Liver (tissue), 8 donors: ENCODE measurements at regions not wholly inside any gene's neighbourhood (a gene's known extent, or its start where the extent isn't known, plus 50 kb on each side); places are given as distances from the start of the nearest gene placed in this dataset.

ENCODE experiments used
- DNase-seq: peaks from one replicate; pipeline ENCODE4 v3.0.0-alpha.2; 2017; ENCODE audit warnings: low spot score
- H3K27ac ChIP-seq, 2 donors: one replicate each; pipeline ENCODE4 v1.7.0; 2013; ENCODE audit warnings: inconsistent platforms in 2 of 2, low read length in 2 of 2, control low read depth in 1 of 2, low read depth in 1 of 2, mild to moderate bottlenecking in 1 of 2
- H3K27me3 ChIP-seq, 4 donors: one replicate each; pipeline versions ENCODE4 v1.6.1 to v1.7.0; 2013; ENCODE audit warnings: low read length in 3 of 4, inconsistent platforms in 1 of 4, mild to moderate bottlenecking in 1 of 4, moderate library complexity in 1 of 4; ENCODE audit not compliant: control insufficient read depth in 4 of 4, insufficient read depth in 4 of 4
- H3K36me3 ChIP-seq, 4 donors: one replicate each; pipeline versions ENCODE4 v1.6.1 to v1.7.0; 2013; ENCODE audit warnings: low read length in 3 of 4, mild to moderate bottlenecking in 3 of 4, low read depth in 1 of 4, moderate library complexity in 1 of 4; ENCODE audit not compliant: control insufficient read depth in 4 of 4, insufficient read depth in 3 of 4
- H3K4me1 ChIP-seq, 4 donors: one replicate each; pipeline versions ENCODE4 v1.6.1 to v1.7.0; 2013; ENCODE audit warnings: low read length in 3 of 4, mild to moderate bottlenecking in 3 of 4, moderate library complexity in 1 of 4; ENCODE audit not compliant: control insufficient read depth in 4 of 4, insufficient read depth in 4 of 4
- H3K4me3 ChIP-seq, 3 donors: one replicate each; pipeline versions ENCODE4 v1.6.1 to v1.7.0; 2013; ENCODE audit warnings: low read length in 3 of 3, control low read depth in 1 of 3, low read depth in 1 of 3, mild to moderate bottlenecking in 1 of 3
- H3K9ac ChIP-seq, 2 donors: one replicate each; pipeline ENCODE4 v1.7.0; 2013; ENCODE audit warnings: low read length in 2 of 2, mild to moderate bottlenecking in 2 of 2, moderate library complexity in 2 of 2, control low read depth in 1 of 2, low read depth in 1 of 2
- H3K9me3 ChIP-seq, 4 donors: one replicate each; pipeline versions ENCODE4 v1.6.1 to v1.7.0; 2013; ENCODE audit warnings: low read length in 3 of 4; ENCODE audit not compliant: control insufficient read depth in 4 of 4
- EGR1 ChIP-seq, 2 donors: IDR thresholded peaks; 2 replicates each; pipeline ENCODE4 v1.6.1; 2016 to 2018; ENCODE audit warnings: antibody characterized with exemption in 2 of 2, low read depth in 2 of 2
- FOXA1 ChIP-seq: IDR thresholded peaks from 2 replicates; pipeline ENCODE4 v1.6.1; 2016; ENCODE audit warnings: antibody characterized with exemption
- FOXA2 ChIP-seq: IDR thresholded peaks from 2 replicates; pipeline ENCODE4 v1.6.1; 2016; ENCODE audit warnings: antibody characterized with exemption
- GABPA ChIP-seq, 2 donors: IDR thresholded peaks in 1 of 2; conservative IDR thresholded peaks in 1 of 2; 2 replicates each; pipeline ENCODE4 v1.6.1; 2016; ENCODE audit warnings: antibody characterized with exemption in 2 of 2, mild to moderate bottlenecking in 1 of 2, moderate library complexity in 1 of 2
- HNF4A ChIP-seq, 2 donors: conservative IDR thresholded peaks; 2 replicates each; pipeline ENCODE4 v1.6.1; 2016; ENCODE audit warnings: antibody characterized with exemption in 2 of 2, mild to moderate bottlenecking in 2 of 2
- HNF4G ChIP-seq: IDR thresholded peaks from 2 replicates; pipeline ENCODE4 v1.6.1; 2016; ENCODE audit warnings: antibody characterized with exemption
- JUND ChIP-seq, 2 donors: IDR thresholded peaks; 2 replicates each; pipeline ENCODE4 v1.6.1; 2016; ENCODE audit warnings: antibody characterized with exemption in 2 of 2
- NR2F2 ChIP-seq: IDR thresholded peaks from 2 replicates; pipeline ENCODE4 v1.6.1; 2016; ENCODE audit warnings: antibody characterized with exemption
- RAD21 ChIP-seq, 2 donors: IDR thresholded peaks; 2 replicates each; pipeline ENCODE4 v1.6.1; 2016; ENCODE audit warnings: antibody characterized with exemption in 2 of 2, mild to moderate bottlenecking in 2 of 2
- RXRA ChIP-seq, 2 donors: IDR thresholded peaks; 2 replicates each; pipeline ENCODE4 v1.6.1; 2017 to 2018; ENCODE audit warnings: antibody characterized with exemption in 2 of 2, mild to moderate bottlenecking in 1 of 2
- SP1 ChIP-seq: IDR thresholded peaks from 2 replicates; pipeline ENCODE4 v1.6.1; 2018; ENCODE audit warnings: antibody characterized with exemption, mild to moderate bottlenecking
- TAF1 ChIP-seq: conservative IDR thresholded peaks from 2 replicates; pipeline ENCODE4 v1.6.1; 2016; ENCODE audit warnings: antibody characterized with exemption, mild to moderate bottlenecking
- YY1 ChIP-seq: IDR thresholded peaks from 2 replicates; pipeline ENCODE4 v1.6.1; 2016; ENCODE audit warnings: antibody characterized with exemption, mild to moderate bottlenecking
- WGBS: extraction: QIAGEN DNeasy Blood & Tissue Kit; methylation state at CpG from one replicate; pipeline ENCODE4 v1.1.7; 2013; 5-methylcytosine and 5-hydroxymethylcytosine counted together
- TF ChIP-seq, protein P1 (sequence below): IDR thresholded peaks from 2 replicates; pipeline ENCODE4 v1.6.1; 2016; ENCODE audit warnings: antibody characterized with exemption
- TF ChIP-seq, protein P2 (sequence below): IDR thresholded peaks from 2 replicates; pipeline ENCODE4 v1.6.1; 2016; ENCODE audit warnings: antibody characterized with exemption
- TF ChIP-seq, protein P3 (sequence below): IDR thresholded peaks from 2 replicates; pipeline ENCODE4 v1.6.1; 2016; ENCODE audit warnings: antibody characterized with exemption, mild to moderate bottlenecking
- TF ChIP-seq, protein P4 (sequence below): IDR thresholded peaks from 2 replicates; pipeline ENCODE4 v1.6.1; 2016; ENCODE audit warnings: antibody characterized with exemption
- TF ChIP-seq, protein P5 (sequence below): fragments of 150-350 bp; IDR thresholded peaks from 2 replicates; pipeline ENCODE4 v1.5.1; 2017; ENCODE audit warnings: improper control_type of control experiment, low read depth, low read length; ENCODE audit not compliant: missing input control
- donor health status: healthy.
- donor health status: healthy.
- donor health status: healthy.
- donor health status: healthy.
- donor health status: healthy.

DNA sequence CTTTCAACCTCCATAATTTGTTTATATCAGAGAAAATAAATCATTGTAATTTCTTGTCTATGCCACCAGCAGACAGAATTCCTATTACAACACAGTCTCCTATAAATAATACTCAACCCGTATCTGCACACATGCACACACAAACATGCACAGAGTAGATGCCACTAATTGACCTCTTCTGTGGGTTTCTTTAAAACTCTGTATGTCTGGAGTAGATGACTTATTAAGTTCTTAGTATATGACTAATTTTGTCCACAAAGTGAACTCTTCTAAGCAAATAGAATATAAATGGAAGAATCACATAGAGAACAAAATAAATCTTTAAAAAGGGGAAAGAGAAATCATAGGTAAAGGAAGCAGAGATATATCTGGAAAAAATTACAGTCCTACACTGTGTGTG is 452.3 kb downstream of the MTRR start:
- DNase-seq: no peak
- WGBS: 85% methylated on average over 1 of the region's 1 CpG
- H3K27me3 ChIP-seq: peaks cover 0 to 7% (median 0%) of the 10 kb centered on the region in 4 donors
- TF ChIP-seq, protein P1, sequence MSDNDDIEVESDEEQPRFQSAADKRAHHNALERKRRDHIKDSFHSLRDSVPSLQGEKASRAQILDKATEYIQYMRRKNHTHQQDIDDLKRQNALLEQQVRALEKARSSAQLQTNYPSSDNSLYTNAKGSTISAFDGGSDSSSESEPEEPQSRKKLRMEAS: no peak
- no peak for TF ChIP-seq FOXA2
- TF ChIP-seq, protein P2, sequence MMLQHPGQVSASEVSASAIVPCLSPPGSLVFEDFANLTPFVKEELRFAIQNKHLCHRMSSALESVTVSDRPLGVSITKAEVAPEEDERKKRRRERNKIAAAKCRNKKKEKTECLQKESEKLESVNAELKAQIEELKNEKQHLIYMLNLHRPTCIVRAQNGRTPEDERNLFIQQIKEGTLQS: no peak
- no peak for TF ChIP-seq GABPA (IDR thresholded peaks at IDR 0.05 in 1 of 2, conservative IDR thresholded peaks at IDR 0.05 in 1 of 2)
- no peak for TF ChIP-seq EGR1 (IDR thresholded peaks at IDR 0.05; ENCODE audit: low read depth in 2 of 2)
- H3K9ac ChIP-seq: no peak overlapping the region
- no peak overlapping the region for H3K27ac ChIP-seq
- H3K36me3 ChIP-seq: no peaks in the 10 kb centered on the region
- no peaks in the 10 kb centered on the region for H3K4me1 ChIP-seq
- H3K9me3 ChIP-seq: no peaks in the 10 kb centered on the region
- H3K4me3 ChIP-seq: no peak overlapping the region

DNA sequence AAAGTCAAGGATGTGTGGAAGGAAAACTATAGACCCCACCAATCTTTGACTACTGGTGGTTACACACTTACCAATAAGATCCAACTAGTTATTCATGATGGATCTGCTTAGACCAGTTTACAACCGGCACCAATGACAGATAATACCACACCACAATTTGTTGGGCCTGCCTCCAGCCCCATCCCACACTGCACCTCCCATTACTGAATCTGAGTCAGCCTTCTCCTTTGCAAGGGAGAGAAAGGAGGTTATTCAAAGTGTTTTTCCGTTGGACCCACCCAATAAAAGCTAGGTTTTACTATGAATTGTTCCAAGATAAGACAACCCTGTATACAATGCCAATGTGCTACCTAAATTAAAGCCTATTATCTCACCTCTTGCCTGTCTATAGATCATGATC is 453.5 kb downstream of the MTRR start:
- WGBS: 54% methylated on average over 2 of the region's 2 CpGs
- H3K4me3 ChIP-seq: no peak overlapping the region
- H3K27me3 ChIP-seq: peaks cover 0 to 4% (median 0%) of the 10 kb centered on the region in 4 donors
- TF ChIP-seq SP1 (no peak), EGR1 (IDR thresholded peaks at IDR 0.05; ENCODE audit: low read depth in 2 of 2) (no peak), HNF4G (no peak), HNF4A (conservative IDR thresholded peaks at IDR 0.05) (no peak), RAD21 (IDR thresholded peaks at IDR 0.05) (no peak), GABPA (IDR thresholded peaks at IDR 0.05 in 1 of 2, conservative IDR thresholded peaks at IDR 0.05 in 1 of 2) (no peak), FOXA2 (no peak), RXRA (IDR thresholded peaks at IDR 0.05) (no peak), FOXA1 (no peak), JUND (IDR thresholded peaks at IDR 0.05) (no peak), TAF1 (no peak), YY1 (no peak), NR2F2 (no peak)
- TF ChIP-seq, protein P3, sequence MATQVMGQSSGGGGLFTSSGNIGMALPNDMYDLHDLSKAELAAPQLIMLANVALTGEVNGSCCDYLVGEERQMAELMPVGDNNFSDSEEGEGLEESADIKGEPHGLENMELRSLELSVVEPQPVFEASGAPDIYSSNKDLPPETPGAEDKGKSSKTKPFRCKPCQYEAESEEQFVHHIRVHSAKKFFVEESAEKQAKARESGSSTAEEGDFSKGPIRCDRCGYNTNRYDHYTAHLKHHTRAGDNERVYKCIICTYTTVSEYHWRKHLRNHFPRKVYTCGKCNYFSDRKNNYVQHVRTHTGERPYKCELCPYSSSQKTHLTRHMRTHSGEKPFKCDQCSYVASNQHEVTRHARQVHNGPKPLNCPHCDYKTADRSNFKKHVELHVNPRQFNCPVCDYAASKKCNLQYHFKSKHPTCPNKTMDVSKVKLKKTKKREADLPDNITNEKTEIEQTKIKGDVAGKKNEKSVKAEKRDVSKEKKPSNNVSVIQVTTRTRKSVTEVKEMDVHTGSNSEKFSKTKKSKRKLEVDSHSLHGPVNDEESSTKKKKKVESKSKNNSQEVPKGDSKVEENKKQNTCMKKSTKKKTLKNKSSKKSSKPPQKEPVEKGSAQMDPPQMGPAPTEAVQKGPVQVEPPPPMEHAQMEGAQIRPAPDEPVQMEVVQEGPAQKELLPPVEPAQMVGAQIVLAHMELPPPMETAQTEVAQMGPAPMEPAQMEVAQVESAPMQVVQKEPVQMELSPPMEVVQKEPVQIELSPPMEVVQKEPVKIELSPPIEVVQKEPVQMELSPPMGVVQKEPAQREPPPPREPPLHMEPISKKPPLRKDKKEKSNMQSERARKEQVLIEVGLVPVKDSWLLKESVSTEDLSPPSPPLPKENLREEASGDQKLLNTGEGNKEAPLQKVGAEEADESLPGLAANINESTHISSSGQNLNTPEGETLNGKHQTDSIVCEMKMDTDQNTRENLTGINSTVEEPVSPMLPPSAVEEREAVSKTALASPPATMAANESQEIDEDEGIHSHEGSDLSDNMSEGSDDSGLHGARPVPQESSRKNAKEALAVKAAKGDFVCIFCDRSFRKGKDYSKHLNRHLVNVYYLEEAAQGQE: no peak
- TF ChIP-seq, protein P2: no peak
- TF ChIP-seq, protein P4, sequence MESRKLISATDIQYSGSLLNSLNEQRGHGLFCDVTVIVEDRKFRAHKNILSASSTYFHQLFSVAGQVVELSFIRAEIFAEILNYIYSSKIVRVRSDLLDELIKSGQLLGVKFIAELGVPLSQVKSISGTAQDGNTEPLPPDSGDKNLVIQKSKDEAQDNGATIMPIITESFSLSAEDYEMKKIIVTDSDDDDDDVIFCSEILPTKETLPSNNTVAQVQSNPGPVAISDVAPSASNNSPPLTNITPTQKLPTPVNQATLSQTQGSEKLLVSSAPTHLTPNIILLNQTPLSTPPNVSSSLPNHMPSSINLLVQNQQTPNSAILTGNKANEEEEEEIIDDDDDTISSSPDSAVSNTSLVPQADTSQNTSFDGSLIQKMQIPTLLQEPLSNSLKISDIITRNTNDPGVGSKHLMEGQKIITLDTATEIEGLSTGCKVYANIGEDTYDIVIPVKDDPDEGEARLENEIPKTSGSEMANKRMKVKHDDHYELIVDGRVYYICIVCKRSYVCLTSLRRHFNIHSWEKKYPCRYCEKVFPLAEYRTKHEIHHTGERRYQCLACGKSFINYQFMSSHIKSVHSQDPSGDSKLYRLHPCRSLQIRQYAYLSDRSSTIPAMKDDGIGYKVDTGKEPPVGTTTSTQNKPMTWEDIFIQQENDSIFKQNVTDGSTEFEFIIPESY: no peak
- TF ChIP-seq, protein P1: no peak
- TF ChIP-seq, protein P5, sequence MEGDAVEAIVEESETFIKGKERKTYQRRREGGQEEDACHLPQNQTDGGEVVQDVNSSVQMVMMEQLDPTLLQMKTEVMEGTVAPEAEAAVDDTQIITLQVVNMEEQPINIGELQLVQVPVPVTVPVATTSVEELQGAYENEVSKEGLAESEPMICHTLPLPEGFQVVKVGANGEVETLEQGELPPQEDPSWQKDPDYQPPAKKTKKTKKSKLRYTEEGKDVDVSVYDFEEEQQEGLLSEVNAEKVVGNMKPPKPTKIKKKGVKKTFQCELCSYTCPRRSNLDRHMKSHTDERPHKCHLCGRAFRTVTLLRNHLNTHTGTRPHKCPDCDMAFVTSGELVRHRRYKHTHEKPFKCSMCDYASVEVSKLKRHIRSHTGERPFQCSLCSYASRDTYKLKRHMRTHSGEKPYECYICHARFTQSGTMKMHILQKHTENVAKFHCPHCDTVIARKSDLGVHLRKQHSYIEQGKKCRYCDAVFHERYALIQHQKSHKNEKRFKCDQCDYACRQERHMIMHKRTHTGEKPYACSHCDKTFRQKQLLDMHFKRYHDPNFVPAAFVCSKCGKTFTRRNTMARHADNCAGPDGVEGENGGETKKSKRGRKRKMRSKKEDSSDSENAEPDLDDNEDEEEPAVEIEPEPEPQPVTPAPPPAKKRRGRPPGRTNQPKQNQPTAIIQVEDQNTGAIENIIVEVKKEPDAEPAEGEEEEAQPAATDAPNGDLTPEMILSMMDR: no peak
- no peaks in the 10 kb centered on the region for H3K9me3 ChIP-seq
- H3K9ac ChIP-seq: no peak overlapping the region
- H3K27ac ChIP-seq: no peak overlapping the region
- no peak for DNase-seq
- H3K36me3 ChIP-seq: no peaks in the 10 kb centered on the region
- no peaks in the 10 kb centered on the region for H3K4me1 ChIP-seq
